8988T (cell line): ENCODE measurements at regions not wholly inside any gene's neighbourhood (a gene's known extent, or its start where the extent isn't known, plus 50 kb on each side); places are given as distances from the start of the nearest gene placed in this dataset.
"Not testable (repeated sequence)": the region's sequence is repeated elsewhere in the genome, so short reads cannot be mapped to it uniquely, and the experiment has no call there.

ENCODE experiments used
- DNase-seq: peaks from one replicate; pipeline ENCODE4 v3.0.0; 2011

GRCh38 chr16:87123356-87124001, 193.7 kb downstream of the C16orf95 start:
- no peak for DNase-seq

GRCh38 chr16:87124405-87124804, 192.8 kb downstream of the C16orf95 start:
- not testable (repeated sequence) for DNase-seq

GRCh38 chr16:87125206-87126155, 191.7 kb downstream of the C16orf95 start:
- DNase-seq: no peak

GRCh38 chr16:87126403-87127025, 190.7 kb downstream of the C16orf95 start:
- no peak for DNase-seq

GRCh38 chr16:87127061-87127765, 190.0 kb downstream of the C16orf95 start:
- no peak for DNase-seq

- no peak for DNase-seq
Measured at GRCh38 chr16:87127766-87128147, 189.4 kb downstream of the C16orf95 start.

- DNase-seq: no peak
Measured at GRCh38 chr16:87129771-87130170, 187.4 kb downstream of the C16orf95 start.

GRCh38 chr16:87131061-87131995, 185.9 kb downstream of the C16orf95 start:
- no peak for DNase-seq

- DNase-seq: no peak
Measured at GRCh38 chr16:87131996-87132345, 185.2 kb downstream of the C16orf95 start.

GRCh38 chr16:87132361-87133014, 184.7 kb downstream of the C16orf95 start:
- DNase-seq: no peak

GRCh38 chr16:87133112-87133850, 183.9 kb downstream of the C16orf95 start:
- no peak for DNase-seq

- DNase-seq: no peak
Measured at GRCh38 chr16:87133966-87134627, 183.1 kb downstream of the C16orf95 start.

- no peak for DNase-seq
Measured at GRCh38 chr16:87134628-87134995, 182.6 kb downstream of the C16orf95 start.

GRCh38 chr16:87135246-87136030, 181.8 kb downstream of the C16orf95 start:
- DNase-seq: no peak

GRCh38 chr16:87138316-87138715, 178.9 kb downstream of the C16orf95 start:
- DNase-seq: no peak

- no peak for DNase-seq
Measured at GRCh38 chr16:87138738-87139267, 178.4 kb downstream of the C16orf95 start.

GRCh38 chr16:87140211-87141200, 176.7 kb downstream of the C16orf95 start:
- DNase-seq: no peak

GRCh38 chr16:87141402-87141801, 175.8 kb downstream of the C16orf95 start:
- DNase-seq: no peak
